A549 (cell line): ENCODE measurements at regions not wholly inside any gene's neighbourhood (a gene's known extent, or its start where the extent isn't known, plus 50 kb on each side); places are given as distances from the start of the nearest gene placed in this dataset.

Source experiments
- ATAC-seq, 2 experiments: fragments of 200-7000 bp in 1 of 2; fragments of >200 bp in 1 of 2; cut with Nextera tagmentation in 1 of 2; cut with Tn5 transposase in 1 of 2; 3 replicates each; pipeline versions ENCODE4 v1.8.0 to v1.9.1; 2018 to 2020; ENCODE audit warnings: mild to moderate bottlenecking in 1 of 2, moderate library complexity in 1 of 2
- CTCF ChIA-PET: fragments of 300-600 bp; sonication (Branson Sonifier 250); formaldehyde crosslinking; extraction: SDS; loops from one replicate; lab custom pipeline; 2021; ENCODE audit warnings: antibody characterized with exemption, inconsistent platforms; lab: Yijun Ruan, JAX
- POLR2A ChIA-PET: fragments of 350-600 bp; formaldehyde crosslinking; extraction: SDS; loops from one replicate; lab custom pipeline; 2021; ENCODE audit warnings: antibody characterized with exemption, inconsistent platforms; lab: Yijun Ruan, JAX
- DNase-seq, 2 experiments: peaks; one replicate each; pipeline versions ENCODE4 v3.0.0 to v3.0.0-alpha.2; 2011 to 2016; ENCODE audit warnings: low read depth in 1 of 2, low spot score in 1 of 2
- FAIRE-seq: peaks from 2 replicates; lab custom pipeline; 2011; peaks lifted over from hg19 to GRCh38; lab: Jason Lieb, UNC
- H3K27ac ChIP-seq, 2 experiments: fragments of >200 bp; sonication (Bioruptor Twin); formaldehyde crosslinking; 3 replicates each; pipeline ENCODE4 v1.5.1; 2016 to 2017
- H3K4me1 ChIP-seq: fragments of >200 bp; sonication (Bioruptor Twin); formaldehyde crosslinking; 3 replicates; pipeline ENCODE4 v1.6.1; 2016
- H3K4me2 ChIP-seq: fragments of >200 bp; sonication (Bioruptor Twin); formaldehyde crosslinking; 3 replicates; pipeline ENCODE4 v1.6.1; 2016
- H3K4me3 ChIP-seq: fragments of >200 bp; sonication (Bioruptor Twin); formaldehyde crosslinking; 3 replicates; pipeline ENCODE4 v1.5.1; 2016
- H3K9me3 ChIP-seq: fragments of >200 bp; sonication (Bioruptor Twin); formaldehyde crosslinking; 3 replicates; pipeline ENCODE4 v1.6.1; 2016
- BCL3 ChIP-seq: fragments of >200 bp; sonication (Bioruptor Twin); formaldehyde crosslinking; IDR thresholded peaks from 3 replicates; pipeline ENCODE4 v1.6.1; 2016
- BHLHE40 ChIP-seq: IDR thresholded peaks from 2 replicates; pipeline ENCODE4 v1.6.1; 2012; ENCODE audit warnings: low read depth, low read length, inconsistent platforms
- CBX2 ChIP-seq: fragments of 200-600 bp; sonication (generic); IDR thresholded peaks from 2 replicates; pipeline ENCODE4 v1.6.1; 2016; ENCODE audit warnings: low read depth, mild to moderate bottlenecking, borderline replicate concordance
- FOSB ChIP-seq: fragments of 250-450 bp; sonication (Bioruptor Pico); IDR thresholded peaks from 2 replicates; pipeline ENCODE4 v1.5.0; 2020; ENCODE audit warnings: mild to moderate bottlenecking, moderate library complexity
- HOXB13 ChIP-seq: fragments of 250-450 bp; sonication (Bioruptor Pico); IDR thresholded peaks from 2 replicates; pipeline ENCODE4 v1.5.0; 2020; ENCODE audit warnings: low read depth, mild to moderate bottlenecking, moderate library complexity
- HOXB5 ChIP-seq: fragments of 250-450 bp; sonication (Bioruptor Pico); IDR thresholded peaks from 2 replicates; pipeline ENCODE4 v1.5.0; 2020; ENCODE audit warnings: mild to moderate bottlenecking, moderate library complexity
- JUN ChIP-seq, 2 experiments: fragments of >200 bp; sonication (Bioruptor Twin); formaldehyde crosslinking; IDR thresholded peaks; 2 replicates in 1 of 2; 3 replicates in 1 of 2; pipeline ENCODE4 v1.6.1; 2016 to 2017
- NPAS2 ChIP-seq: fragments of 250-450 bp; sonication (Bioruptor Pico); IDR thresholded peaks from 2 replicates; pipeline ENCODE4 v1.8.0; 2022; ENCODE audit warnings: mild to moderate bottlenecking, moderate library complexity, borderline replicate concordance
- PHF8 ChIP-seq: fragments of 200-600 bp; sonication (generic); IDR thresholded peaks from 2 replicates; pipeline ENCODE4 v1.6.1; 2016; ENCODE audit warnings: low read depth, mild to moderate bottlenecking, antibody characterized with exemption, moderate library complexity, borderline replicate concordance
- POLR2AphosphoS2 ChIP-seq: conservative IDR thresholded peaks from 2 replicates; pipeline ENCODE4 v1.6.1; 2012; ENCODE audit warnings: low read length, improper control_type of control experiment, inconsistent platforms
- RAD21 ChIP-seq, 2 experiments: fragments of >200 bp in 1 of 2; sonication (Bioruptor Twin) in 1 of 2; formaldehyde crosslinking in 1 of 2; IDR thresholded peaks in 1 of 2; conservative IDR thresholded peaks in 1 of 2; 2 replicates in 1 of 2; 3 replicates in 1 of 2; pipeline ENCODE4 v1.6.1; 2012 to 2018; ENCODE audit warnings: inconsistent platforms in 1 of 2
- RARB ChIP-seq: fragments of 250-450 bp; sonication (Bioruptor Pico); IDR thresholded peaks from 2 replicates; pipeline ENCODE4 v1.8.0; 2021; ENCODE audit warnings: mild to moderate bottlenecking, moderate library complexity
- RCOR1 ChIP-seq: fragments of 150-350 bp; IDR thresholded peaks from 2 replicates; pipeline ENCODE4 v1.6.1; 2014; ENCODE audit warnings: antibody characterized with exemption, low read length, low read depth
- SMC3 ChIP-seq: fragments of >200 bp; sonication (Bioruptor Twin); formaldehyde crosslinking; IDR thresholded peaks from 3 replicates; pipeline ENCODE4 v1.6.1; 2018; ENCODE audit warnings: inconsistent platforms
- SREBF2 ChIP-seq: fragments of 450-650 bp; IDR thresholded peaks from 2 replicates; pipeline ENCODE4 v1.6.1; 2014; ENCODE audit warnings: mild to moderate bottlenecking, moderate library complexity
- TFCP2L1 ChIP-seq: fragments of 250-450 bp; sonication (Bioruptor Pico); IDR thresholded peaks from 2 replicates; pipeline ENCODE4 v1.5.0; 2021; ENCODE audit warnings: mild to moderate bottlenecking
- WGBS: methylation state at CpG from one replicate; pipeline ENCODE4 v1.1.6; 2017; ENCODE audit errors: missing lambda C conversion rate; 5-methylcytosine and 5-hydroxymethylcytosine counted together
- TF ChIP-seq, protein P1 (sequence below): fragments of 250-450 bp; sonication (Bioruptor Pico); IDR thresholded peaks from 2 replicates; pipeline ENCODE4 v1.5.0; 2020; ENCODE audit warnings: low read depth, mild to moderate bottlenecking, moderate library complexity
- TF ChIP-seq, protein P2 (sequence below): fragments of 200-600 bp; sonication (generic); IDR thresholded peaks from 2 replicates; pipeline ENCODE4 v1.6.1; 2016; ENCODE audit warnings: antibody characterized with exemption, mild to moderate bottlenecking, moderate library complexity
- TF ChIP-seq, protein P3 (sequence below): IDR thresholded peaks from 2 replicates; pipeline ENCODE4 v1.6.1; 2012

DNA sequence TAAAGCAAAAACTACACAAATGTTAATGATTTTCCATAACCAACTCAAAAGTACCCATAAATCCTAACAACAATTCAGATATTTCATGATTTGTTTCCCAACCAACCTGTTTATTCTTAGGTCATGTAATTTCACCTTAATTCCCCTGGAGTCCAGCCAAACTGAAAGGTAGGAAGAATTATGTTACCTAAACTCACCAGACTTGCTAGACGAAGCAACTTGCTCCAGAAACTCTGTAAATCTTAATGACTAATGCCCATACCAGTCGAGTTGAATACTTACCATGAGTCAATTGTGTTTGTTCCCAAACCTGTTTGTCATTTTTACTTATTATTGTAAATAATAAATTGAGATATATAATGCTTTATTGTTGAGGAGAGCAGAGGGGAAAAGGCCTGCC lies 1030.0 kb downstream of the TBL1XR1 start:
- TF ChIP-seq HOXB5 (CRISPR knock-in tag) (no peak), SREBF2 (no peak), RAD21 (conservative IDR thresholded peaks at IDR 0.05 in 1 of 2, IDR thresholded peaks at IDR 0.05 in 1 of 2) (no peak), TFCP2L1 (CRISPR knock-in tag) (no peak), CBX2 (no peak)
- TF ChIP-seq, protein P1, sequence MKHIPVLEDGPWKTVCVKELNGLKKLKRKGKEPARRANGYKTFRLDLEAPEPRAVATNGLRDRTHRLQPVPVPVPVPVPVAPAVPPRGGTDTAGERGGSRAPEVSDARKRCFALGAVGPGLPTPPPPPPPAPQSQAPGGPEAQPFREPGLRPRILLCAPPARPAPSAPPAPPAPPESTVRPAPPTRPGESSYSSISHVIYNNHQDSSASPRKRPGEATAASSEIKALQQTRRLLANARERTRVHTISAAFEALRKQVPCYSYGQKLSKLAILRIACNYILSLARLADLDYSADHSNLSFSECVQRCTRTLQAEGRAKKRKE (CRISPR knock-in tag): no peak
- Histone ChIP-seq H3K4me1 (no peaks in the 10 kb centered on the region), H3K9me3 (no peaks in the 10 kb centered on the region), H3K4me3 (no peak overlapping the region), H3K4me2 (no peak overlapping the region), H3K27ac (no peak overlapping the region)
- DNase-seq: no peak
- ChIA-PET POLR2A (no interaction called here), CTCF (no interaction called here)
- FAIRE-seq: no peak
- WGBS: 8% methylated on average over 2 of the region's 2 CpGs
- ATAC-seq: no peak

DNA sequence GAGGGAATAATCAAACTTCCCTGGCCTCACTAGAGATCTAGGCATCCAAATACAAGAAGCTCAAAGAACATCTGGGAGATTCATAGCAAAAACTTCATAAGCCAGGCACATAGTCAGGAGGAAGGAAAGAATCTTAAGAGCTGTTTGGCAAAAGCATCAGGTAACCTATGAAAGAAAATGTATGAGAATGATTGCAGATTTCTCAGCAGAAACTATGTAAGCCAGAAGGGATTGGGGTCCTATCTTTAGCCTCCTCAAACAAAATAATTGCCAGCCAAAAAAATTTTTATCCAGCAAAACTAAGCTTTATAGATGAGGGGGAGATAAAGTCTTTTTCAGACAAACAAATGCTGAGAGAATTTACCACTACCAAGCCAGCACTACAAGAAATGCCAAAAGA lies 1036.3 kb downstream of the TBL1XR1 start:
- DNase-seq (no peak), FAIRE-seq (no peak), ATAC-seq (no peak)
- CTCF ChIA-PET: interaction anchor here (0.6 kb wide), 1 partner anchor 1986 kb away, joined by 3 read pairs; no protein-coding TSS in a partner anchor
- TF ChIP-seq POLR2AphosphoS2: no peak
- TF ChIP-seq, protein P1 (CRISPR knock-in tag): no peak
- TF ChIP-seq PHF8: no peak
- TF ChIP-seq JUN (IDR thresholded peaks at IDR 0.05): no peak
- TF ChIP-seq BHLHE40: no peak
- no peak for TF ChIP-seq SMC3
- no peak for TF ChIP-seq TFCP2L1 (CRISPR knock-in tag)
- no peak for TF ChIP-seq HOXB13 (CRISPR knock-in tag)
- no peak for TF ChIP-seq BCL3
- TF ChIP-seq, protein P2, sequence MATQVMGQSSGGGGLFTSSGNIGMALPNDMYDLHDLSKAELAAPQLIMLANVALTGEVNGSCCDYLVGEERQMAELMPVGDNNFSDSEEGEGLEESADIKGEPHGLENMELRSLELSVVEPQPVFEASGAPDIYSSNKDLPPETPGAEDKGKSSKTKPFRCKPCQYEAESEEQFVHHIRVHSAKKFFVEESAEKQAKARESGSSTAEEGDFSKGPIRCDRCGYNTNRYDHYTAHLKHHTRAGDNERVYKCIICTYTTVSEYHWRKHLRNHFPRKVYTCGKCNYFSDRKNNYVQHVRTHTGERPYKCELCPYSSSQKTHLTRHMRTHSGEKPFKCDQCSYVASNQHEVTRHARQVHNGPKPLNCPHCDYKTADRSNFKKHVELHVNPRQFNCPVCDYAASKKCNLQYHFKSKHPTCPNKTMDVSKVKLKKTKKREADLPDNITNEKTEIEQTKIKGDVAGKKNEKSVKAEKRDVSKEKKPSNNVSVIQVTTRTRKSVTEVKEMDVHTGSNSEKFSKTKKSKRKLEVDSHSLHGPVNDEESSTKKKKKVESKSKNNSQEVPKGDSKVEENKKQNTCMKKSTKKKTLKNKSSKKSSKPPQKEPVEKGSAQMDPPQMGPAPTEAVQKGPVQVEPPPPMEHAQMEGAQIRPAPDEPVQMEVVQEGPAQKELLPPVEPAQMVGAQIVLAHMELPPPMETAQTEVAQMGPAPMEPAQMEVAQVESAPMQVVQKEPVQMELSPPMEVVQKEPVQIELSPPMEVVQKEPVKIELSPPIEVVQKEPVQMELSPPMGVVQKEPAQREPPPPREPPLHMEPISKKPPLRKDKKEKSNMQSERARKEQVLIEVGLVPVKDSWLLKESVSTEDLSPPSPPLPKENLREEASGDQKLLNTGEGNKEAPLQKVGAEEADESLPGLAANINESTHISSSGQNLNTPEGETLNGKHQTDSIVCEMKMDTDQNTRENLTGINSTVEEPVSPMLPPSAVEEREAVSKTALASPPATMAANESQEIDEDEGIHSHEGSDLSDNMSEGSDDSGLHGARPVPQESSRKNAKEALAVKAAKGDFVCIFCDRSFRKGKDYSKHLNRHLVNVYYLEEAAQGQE: no peak
- no peak for TF ChIP-seq NPAS2 (CRISPR knock-in tag)
- TF ChIP-seq FOSB (CRISPR knock-in tag): no peak
- TF ChIP-seq RARB (CRISPR knock-in tag): no peak
- no peak for TF ChIP-seq RCOR1
- TF ChIP-seq, protein P3, sequence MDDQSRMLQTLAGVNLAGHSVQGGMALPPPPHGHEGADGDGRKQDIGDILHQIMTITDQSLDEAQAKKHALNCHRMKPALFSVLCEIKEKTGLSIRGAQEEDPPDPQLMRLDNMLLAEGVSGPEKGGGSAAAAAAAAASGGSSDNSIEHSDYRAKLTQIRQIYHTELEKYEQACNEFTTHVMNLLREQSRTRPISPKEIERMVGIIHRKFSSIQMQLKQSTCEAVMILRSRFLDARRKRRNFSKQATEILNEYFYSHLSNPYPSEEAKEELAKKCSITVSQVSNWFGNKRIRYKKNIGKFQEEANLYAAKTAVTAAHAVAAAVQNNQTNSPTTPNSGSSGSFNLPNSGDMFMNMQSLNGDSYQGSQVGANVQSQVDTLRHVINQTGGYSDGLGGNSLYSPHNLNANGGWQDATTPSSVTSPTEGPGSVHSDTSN: no peak
- Histone ChIP-seq H3K4me3 (no peak overlapping the region), H3K9me3 (no peaks in the 10 kb centered on the region), H3K27ac (no peak overlapping the region), H3K4me1 (no peaks in the 10 kb centered on the region), H3K4me2 (no peak overlapping the region)
- POLR2A ChIA-PET: no interaction called here
